Amniotic epithelial cell (primary cell): ENCODE measurements at regions not wholly inside any gene's neighbourhood (a gene's known extent, or its start where the extent isn't known, plus 50 kb on each side); places are given as distances from the start of the nearest gene placed in this dataset.

Experiments
- DNase-seq: peaks from one replicate; pipeline ENCODE4 v3.0.0-alpha.2; 2010; ENCODE audit warnings: low read depth

- no peak for DNase-seq
Measured at GRCh38 chr7:148950806-148951205, 66.7 kb upstream of the EZH2 start.

DNA sequence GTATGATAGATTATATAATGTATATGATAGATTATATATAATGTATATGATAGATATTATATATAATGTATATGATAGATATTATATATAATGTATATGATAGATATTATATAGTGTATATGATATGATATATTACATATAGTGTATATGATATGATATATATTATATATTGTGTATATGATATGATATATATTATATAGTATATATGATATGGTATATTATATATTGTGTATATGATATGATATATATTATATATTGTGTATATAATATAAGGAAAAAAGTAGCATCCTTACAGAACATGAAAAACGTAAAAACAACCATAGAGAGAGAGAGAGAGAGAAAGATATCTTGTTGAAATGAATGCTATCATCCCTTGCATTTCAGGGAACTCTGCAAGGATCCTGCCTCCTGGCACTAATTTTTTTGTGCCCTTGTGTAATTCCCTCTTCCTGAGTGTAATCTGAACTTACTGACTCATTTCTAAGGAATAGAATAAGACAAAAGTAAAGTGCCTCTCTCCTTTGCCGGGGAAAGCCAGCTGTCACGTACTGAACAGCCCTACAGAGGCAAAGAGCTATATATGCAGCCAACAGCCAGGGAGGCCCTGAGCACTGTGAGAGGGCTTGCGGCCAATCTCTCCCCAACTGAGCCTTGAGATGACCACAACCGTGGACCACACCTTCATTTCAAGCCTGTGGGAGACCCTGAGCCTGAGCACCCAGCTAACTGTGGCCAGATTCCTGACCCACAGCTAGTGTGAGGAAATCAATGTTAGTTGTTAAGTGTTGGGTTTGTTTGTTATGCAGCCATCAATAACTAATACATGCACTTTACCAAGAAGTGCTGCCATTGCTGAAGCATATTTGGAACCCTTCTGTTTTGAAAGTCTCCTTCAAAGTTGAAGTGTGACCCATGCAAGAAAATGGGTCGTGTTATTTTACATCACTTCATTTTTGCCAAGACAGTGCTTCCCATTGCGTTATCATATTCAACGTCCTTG lies 61.1 kb upstream of the EZH2 start:
- peak; percentile 66 for DNase-seq

DNA sequence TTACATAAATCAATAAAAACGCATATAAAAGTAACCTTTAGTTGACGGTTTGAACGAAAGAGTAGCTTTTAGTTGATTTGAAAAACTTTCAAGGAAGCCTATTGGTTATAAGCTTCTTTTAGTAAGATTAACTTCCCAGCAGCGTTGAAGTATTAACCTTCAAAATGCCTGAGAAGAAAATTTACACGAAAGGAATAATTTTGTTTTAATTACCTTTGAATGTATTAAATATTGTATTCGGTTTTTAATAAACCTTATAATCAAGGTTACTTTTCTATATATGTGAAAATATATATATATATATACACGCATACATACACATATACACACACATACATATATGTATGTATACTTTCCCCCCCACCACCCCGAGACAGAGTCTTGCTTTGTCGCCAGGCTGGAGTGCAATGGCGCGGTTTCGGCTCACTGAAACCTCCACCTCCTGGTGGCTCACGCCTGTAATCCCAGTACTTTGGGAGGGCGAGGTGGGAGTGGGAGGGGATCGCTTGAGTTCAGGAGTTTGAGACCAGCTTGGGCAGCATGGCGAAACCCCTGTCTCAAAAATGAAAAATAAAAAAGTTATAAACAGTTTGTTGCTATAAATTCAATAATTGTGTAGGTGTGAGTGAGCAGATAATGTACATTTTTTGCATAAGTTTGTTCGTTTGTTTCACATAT lies 57.6 kb upstream of the EZH2 start:
- DNase-seq, result peak; percentile 27

- DNase-seq, result peak; percentile 81
Measured at GRCh38 chr7:148940702-148941597, 56.9 kb upstream of the EZH2 start.

GRCh38 chr7:148939128-148939755 lies 55.2 kb upstream of the EZH2 start:
- DNase-seq, result no peak

GRCh38 chr7:148935451-148935850 lies 51.4 kb upstream of the EZH2 start:
- no peak for DNase-seq
